B cell (primary cell): ENCODE measurements at regions not wholly inside any gene's neighbourhood (a gene's known extent, or its start where the extent isn't known, plus 50 kb on each side); places are given as distances from the start of the nearest gene placed in this dataset.
"Not testable (repeated sequence)": the region's sequence is repeated elsewhere in the genome, so short reads cannot be mapped to it uniquely, and the experiment has no call there.

ENCODE experiments used
- ATAC-seq: fragments of 200-7000 bp; cut with Tn5 transposase; one replicate; pipeline ENCODE4 v1.10.0; 2021; ENCODE audit warnings: low read depth, mild to moderate bottlenecking, moderate number of reproducible peaks, moderate library complexity
- CTCF ChIA-PET: fragments of 350-600 bp; sonication (Branson Sonifier 250); formaldehyde crosslinking; loops from one replicate; lab custom pipeline; 2021; ENCODE audit warnings: antibody characterized with exemption, inconsistent platforms; lab: Charles Lee
- POLR2A ChIA-PET: fragments of 350-600 bp; sonication (Branson Sonifier 250); formaldehyde crosslinking; loops from one replicate; lab custom pipeline; 2021; ENCODE audit warnings: antibody characterized with exemption; lab: Charles Lee
- DNase-seq: peaks from one replicate; pipeline ENCODE4 v3.0.0; 2013
- H2AFZ ChIP-seq: 2 replicates; pipeline ENCODE4 v1.6.1; 2012; ENCODE audit warnings: mild to moderate bottlenecking, low read depth, low read length; ENCODE audit not compliant: insufficient read depth, poor library complexity, severe bottlenecking
- H3K27ac ChIP-seq, 2 donors: 1 replicate in 1 of 2; 2 replicates in 1 of 2; pipeline ENCODE4 v1.5.1; 2012 to 2013; ENCODE audit warnings: low read length in 2 of 2, mild to moderate bottlenecking in 2 of 2, moderate library complexity in 1 of 2
- H3K27me3 ChIP-seq, 4 experiments: fragments of 200-600 bp in 1 of 4; sonication (generic) in 1 of 4; replicated peaks in 1 of 4; 1 replicate in 2 of 4; 2 replicates in 2 of 4; pipeline versions ENCODE4 v1.6.1 to v1.7.0; 2013 to 2016; ENCODE audit warnings: low read length in 3 of 4, mild to moderate bottlenecking in 2 of 4, mixed read lengths in 1 of 4, moderate library complexity in 1 of 4; ENCODE audit not compliant: insufficient read depth in 4 of 4, control insufficient read depth in 3 of 4; ENCODE audit errors: control extremely low read depth in 1 of 4
- H3K36me3 ChIP-seq, 2 experiments: replicated peaks in 1 of 2; 1 replicate in 1 of 2; 2 replicates in 1 of 2; pipeline versions ENCODE4 v1.6.1 to v1.7.1; 2013; ENCODE audit warnings: low read length in 1 of 2; ENCODE audit not compliant: insufficient read depth in 2 of 2, control insufficient read depth in 1 of 2; ENCODE audit errors: control extremely low read depth in 1 of 2, extremely low read depth in 1 of 2
- H3K4me1 ChIP-seq, 2 donors: fragments of 200-600 bp in 1 of 2; sonication (generic) in 1 of 2; 1 replicate in 1 of 2; 2 replicates in 1 of 2; pipeline versions ENCODE4 v1.5.1 to v1.6.1; 2013 to 2017; ENCODE audit warnings: low read length in 2 of 2; ENCODE audit not compliant: control insufficient read depth in 2 of 2, insufficient read depth in 2 of 2
- H3K4me2 ChIP-seq: replicated peaks from 2 replicates; pipeline ENCODE3; 2012; ENCODE audit warnings: mild to moderate bottlenecking, low read depth, low read length; ENCODE audit not compliant: poor library complexity, severe bottlenecking
- H3K4me3 ChIP-seq, 5 experiments: fragments of 200-600 bp in 1 of 5; sonication (generic) in 1 of 5; 1 replicate in 3 of 5; 2 replicates in 2 of 5; pipeline versions ENCODE4 v1.5.1 to v1.7.0; 2011 to 2016; ENCODE audit warnings: low read length in 4 of 5, mild to moderate bottlenecking in 4 of 5, low read depth in 2 of 5, control low read depth in 1 of 5, moderate library complexity in 1 of 5; ENCODE audit not compliant: insufficient read depth in 1 of 5; ENCODE audit errors: control extremely low read depth in 1 of 5, extremely low read depth in 1 of 5
- H3K79me2 ChIP-seq: fragments of 200-600 bp; sonication (generic); one replicate; pipeline ENCODE4 v1.6.0; 2016; ENCODE audit warnings: low read length; ENCODE audit not compliant: control insufficient read depth, insufficient read depth
- H3K9ac ChIP-seq: fragments of 200-600 bp; sonication (generic); 2 replicates; pipeline ENCODE4 v1.6.1; 2017; ENCODE audit warnings: mild to moderate bottlenecking, low read length, moderate library complexity
- H3K9me3 ChIP-seq, 3 donors: one replicate each; pipeline versions ENCODE4 v1.6.1 to v1.7.1; 2013; ENCODE audit warnings: low read length in 2 of 3; ENCODE audit not compliant: control insufficient read depth in 2 of 3, insufficient read depth in 1 of 3; ENCODE audit errors: control extremely low read depth in 1 of 3
- H4K20me1 ChIP-seq: 2 replicates; pipeline ENCODE4 v1.6.0; 2012; ENCODE audit warnings: mild to moderate bottlenecking, low read length; ENCODE audit not compliant: insufficient read depth, control insufficient read depth, poor library complexity, severe bottlenecking
- H3K27ac Mint-ChIP-seq: one replicate; pipeline ENCODE4 v1.8.0; 2021; ENCODE audit warnings: mixed read lengths
- H3K27me3 Mint-ChIP-seq: one replicate; pipeline ENCODE4 v1.8.0; 2021; ENCODE audit warnings: mixed read lengths
- H3K4me1 Mint-ChIP-seq: one replicate; pipeline ENCODE4 v1.8.0; 2021; ENCODE audit warnings: mixed read lengths
- H3K4me3 Mint-ChIP-seq: one replicate; pipeline ENCODE4 v1.8.0; 2021; ENCODE audit warnings: mixed read lengths
- H3K9me3 Mint-ChIP-seq: one replicate; pipeline ENCODE4 v1.8.0; 2022; ENCODE audit warnings: mixed read lengths; ENCODE audit not compliant: insufficient read depth
- EZH2 ChIP-seq: IDR thresholded peaks from 2 replicates; pipeline ENCODE4 v1.6.1; 2012; ENCODE audit warnings: borderline replicate concordance, low read depth, mild to moderate bottlenecking, moderate library complexity, low read length; ENCODE audit not compliant: insufficient read depth, poor library complexity, severe bottlenecking
- WGBS: methylation state at CpG from one replicate; pipeline ENCODE4 v1.1.5; 2013; ENCODE audit warnings: missing lambda C conversion rate; ENCODE audit not compliant: insufficient coverage; 5-methylcytosine and 5-hydroxymethylcytosine counted together
- intact Hi-C: fragments of 100-400 bp; cut with micrococcal nuclease; formaldehyde crosslinking; loops from one replicate; pipeline ENCODE4 v1.10.0; 2022
- TF ChIP-seq, protein P1 (sequence below): fragments of 200-600 bp; IDR thresholded peaks from one replicate; pipeline ENCODE4 v1.8.0; 2022; ENCODE audit warnings: antibody characterized with exemption, mild to moderate bottlenecking

DNA sequence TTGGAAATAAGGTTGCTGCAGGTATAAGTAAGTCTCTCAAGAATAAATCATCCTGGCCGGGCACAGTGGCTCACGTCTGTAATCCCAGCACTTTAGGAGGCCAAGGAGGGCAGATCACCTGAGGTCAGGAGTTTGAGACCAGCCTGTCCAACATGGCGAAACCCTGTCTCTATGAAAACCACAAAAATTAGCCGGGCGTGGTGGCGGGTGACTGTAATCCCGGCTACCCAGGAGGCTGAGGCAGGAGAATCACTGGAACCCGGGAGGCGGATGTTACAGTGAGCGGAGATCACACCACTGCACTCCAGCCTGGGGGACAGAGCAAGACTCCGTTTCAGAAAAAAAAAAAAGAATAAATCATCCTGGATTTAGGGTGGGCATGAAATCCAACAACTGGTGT is 59.7 kb upstream of the ATP2B4 start:
- H3K36me3 ChIP-seq, H3K4me1 ChIP-seq, H4K20me1 ChIP-seq, H3K4me3 Mint-ChIP-seq, H3K4me2 ChIP-seq, H3K9me3 Mint-ChIP-seq, DNase-seq, H3K27ac Mint-ChIP-seq, H3K9me3 ChIP-seq, H3K27ac ChIP-seq, H3K4me1 Mint-ChIP-seq, H3K4me3 ChIP-seq, H3K79me2 ChIP-seq, H2AFZ ChIP-seq, H3K27me3 ChIP-seq, ATAC-seq, intact Hi-C loops, H3K9ac ChIP-seq, POLR2A ChIA-PET: not testable (repeated sequence)
- CTCF ChIA-PET = interaction anchor here (1.4 kb wide), 1 partner anchor 135 kb away, joined by 5 read pairs; no protein-coding TSS in a partner anchor
- peaks cover 23% of the 10 kb centered on the region for H3K27me3 Mint-ChIP-seq
- WGBS = 91% methylated on average over 10 of the region's 11 CpGs

- no peaks in the 10 kb centered on the region for H3K4me1 ChIP-seq
- H3K4me3 Mint-ChIP-seq = no peak overlapping the region
- peaks cover 0 to 5% (median 0%) of the 10 kb centered on the region in 3 donors for H3K9me3 ChIP-seq
- no peaks in the 10 kb centered on the region for H3K36me3 ChIP-seq
- H3K9ac ChIP-seq = no peak overlapping the region
- WGBS = 97% methylated on average over 3 of the region's 5 CpGs
- no peak overlapping the region for H3K4me2 ChIP-seq
- ChIA-PET CTCF (no interaction called here), POLR2A (no interaction called here)
- H3K27me3 ChIP-seq = peaks cover 0 to 5% (median 0%) of the 10 kb centered on the region in 4 experiments
- H3K27ac ChIP-seq = no peak overlapping the region
- no peaks in the 10 kb centered on the region for H3K9me3 Mint-ChIP-seq
- TF ChIP-seq EZH2 = no peak
- TF ChIP-seq, protein P1, sequence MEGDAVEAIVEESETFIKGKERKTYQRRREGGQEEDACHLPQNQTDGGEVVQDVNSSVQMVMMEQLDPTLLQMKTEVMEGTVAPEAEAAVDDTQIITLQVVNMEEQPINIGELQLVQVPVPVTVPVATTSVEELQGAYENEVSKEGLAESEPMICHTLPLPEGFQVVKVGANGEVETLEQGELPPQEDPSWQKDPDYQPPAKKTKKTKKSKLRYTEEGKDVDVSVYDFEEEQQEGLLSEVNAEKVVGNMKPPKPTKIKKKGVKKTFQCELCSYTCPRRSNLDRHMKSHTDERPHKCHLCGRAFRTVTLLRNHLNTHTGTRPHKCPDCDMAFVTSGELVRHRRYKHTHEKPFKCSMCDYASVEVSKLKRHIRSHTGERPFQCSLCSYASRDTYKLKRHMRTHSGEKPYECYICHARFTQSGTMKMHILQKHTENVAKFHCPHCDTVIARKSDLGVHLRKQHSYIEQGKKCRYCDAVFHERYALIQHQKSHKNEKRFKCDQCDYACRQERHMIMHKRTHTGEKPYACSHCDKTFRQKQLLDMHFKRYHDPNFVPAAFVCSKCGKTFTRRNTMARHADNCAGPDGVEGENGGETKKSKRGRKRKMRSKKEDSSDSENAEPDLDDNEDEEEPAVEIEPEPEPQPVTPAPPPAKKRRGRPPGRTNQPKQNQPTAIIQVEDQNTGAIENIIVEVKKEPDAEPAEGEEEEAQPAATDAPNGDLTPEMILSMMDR = no peak
- H3K27ac Mint-ChIP-seq = no peak overlapping the region
- no peaks in the 10 kb centered on the region for H3K79me2 ChIP-seq
- H3K4me1 Mint-ChIP-seq = no peaks in the 10 kb centered on the region
- DNase-seq (no peak), ATAC-seq (no peak)
- H3K4me3 ChIP-seq = no peak overlapping the region
- intact Hi-C loops = no loop called here
- H4K20me1 ChIP-seq = no peaks in the 10 kb centered on the region
- no peak overlapping the region for H2AFZ ChIP-seq
- H3K27me3 Mint-ChIP-seq = peaks cover 23% of the 10 kb centered on the region
Observed at GRCh38 chr1:203567596-203567995, 59.0 kb upstream of the ATP2B4 start.
